AG08396 (cell line): ENCODE measurements at regions not wholly inside any gene's neighbourhood (a gene's known extent, or its start where the extent isn't known, plus 50 kb on each side); places are given as distances from the start of the nearest gene placed in this dataset.

Source experiments
- DNase-seq: peaks from one replicate; pipeline ENCODE4 v3.0.0; 2012; ENCODE audit warnings: low spot score, mixed read lengths

GRCh38 chr11:80065086-80065485 lies 624.3 kb upstream of the TENM4 start:
- DNase-seq = no peak

GRCh38 chr11:80061056-80061455 lies 620.2 kb upstream of the TENM4 start:
- DNase-seq = no peak

GRCh38 chr11:80054582-80055165 lies 613.8 kb upstream of the TENM4 start:
- DNase-seq = no peak

GRCh38 chr11:80048513-80048912 lies 607.7 kb upstream of the TENM4 start:
- no peak for DNase-seq

GRCh38 chr11:80041136-80042000 lies 600.5 kb upstream of the TENM4 start:
- no peak for DNase-seq

- no peak for DNase-seq
These were observed 594.0 kb upstream of the TENM4 start for GRCh38 chr11:80034801-80035200.

- DNase-seq = no peak
These were observed 590.3 kb upstream of the TENM4 start for GRCh38 chr11:80031014-80031600.

GRCh38 chr11:80028998-80029397 lies 588.2 kb upstream of the TENM4 start:
- DNase-seq = no peak

- DNase-seq = no peak
These were observed 583.3 kb upstream of the TENM4 start for GRCh38 chr11:80024119-80024518.

GRCh38 chr11:80023386-80023785 lies 582.6 kb upstream of the TENM4 start:
- no peak for DNase-seq

- no peak for DNase-seq
These were observed 569.7 kb upstream of the TENM4 start for GRCh38 chr11:80010536-80010935.

- DNase-seq = no peak
These were observed 568.3 kb upstream of the TENM4 start for GRCh38 chr11:80009081-80009480.

- no peak for DNase-seq
These were observed 566.8 kb upstream of the TENM4 start for GRCh38 chr11:80007616-80008015.

- no peak for DNase-seq
These were observed 549.3 kb upstream of the TENM4 start for GRCh38 chr11:79990141-79990540.

GRCh38 chr11:79982185-79982584 lies 541.4 kb upstream of the TENM4 start:
- no peak for DNase-seq

- DNase-seq = no peak
These were observed 540.1 kb upstream of the TENM4 start for GRCh38 chr11:79980916-79981315.

- DNase-seq = no peak
These were observed 533.1 kb upstream of the TENM4 start for GRCh38 chr11:79973721-79974617.

- no peak for DNase-seq
These were observed 530.4 kb upstream of the TENM4 start for GRCh38 chr11:79971255-79971654.

GRCh38 chr11:79966592-79966991 lies 525.8 kb upstream of the TENM4 start:
- DNase-seq = no peak

- DNase-seq = no peak
These were observed 523.2 kb upstream of the TENM4 start for GRCh38 chr11:79963856-79964645.

GRCh38 chr11:79960461-79960860 lies 519.6 kb upstream of the TENM4 start:
- no peak for DNase-seq
